HG03095 (cell line): ENCODE measurements at regions not wholly inside any gene's neighbourhood (a gene's known extent, or its start where the extent isn't known, plus 50 kb on each side); places are given as distances from the start of the nearest gene placed in this dataset.

Source experiments
- ATAC-seq: cut with Tn5 transposase; IDR thresholded peaks from one replicate; pipeline ENCODE4 v1.9.1; 2021; ENCODE audit warnings: moderate library complexity; ENCODE audit not compliant: unreplicated experiment

- ATAC-seq = no peak
Observed at GRCh38 chr10:10830293-10830986, 187.2 kb upstream of the CELF2 start.

GRCh38 chr10:10831085-10831484 is 186.6 kb upstream of the CELF2 start:
- ATAC-seq = no peak

GRCh38 chr10:10833955-10834354 is 183.7 kb upstream of the CELF2 start:
- ATAC-seq = no peak

GRCh38 chr10:10844251-10844650 is 173.4 kb upstream of the CELF2 start:
- no peak for ATAC-seq

GRCh38 chr10:10845185-10845584 is 172.5 kb upstream of the CELF2 start:
- no peak for ATAC-seq

- no peak for ATAC-seq
Observed at GRCh38 chr10:10845826-10846503, 171.7 kb upstream of the CELF2 start.

GRCh38 chr10:10846504-10846900 is 171.2 kb upstream of the CELF2 start:
- ATAC-seq = no peak

GRCh38 chr10:10847387-10847786 is 170.3 kb upstream of the CELF2 start:
- ATAC-seq = no peak

- no peak for ATAC-seq
Observed at GRCh38 chr10:10848488-10849111, 169.1 kb upstream of the CELF2 start.

GRCh38 chr10:10849306-10849705 is 168.4 kb upstream of the CELF2 start:
- no peak for ATAC-seq

- no peak for ATAC-seq
Observed at GRCh38 chr10:10850214-10850613, 167.5 kb upstream of the CELF2 start.

GRCh38 chr10:10852464-10852863 is 165.2 kb upstream of the CELF2 start:
- ATAC-seq = no peak

GRCh38 chr10:10853954-10854353 is 163.7 kb upstream of the CELF2 start:
- ATAC-seq = no peak

GRCh38 chr10:10854725-10855124 is 162.9 kb upstream of the CELF2 start:
- no peak for ATAC-seq

GRCh38 chr10:10855151-10855581 is 162.5 kb upstream of the CELF2 start:
- ATAC-seq = no peak

- no peak for ATAC-seq
Observed at GRCh38 chr10:10860455-10860976, 157.2 kb upstream of the CELF2 start.

GRCh38 chr10:10865303-10865702 is 152.4 kb upstream of the CELF2 start:
- ATAC-seq = no peak

- ATAC-seq = no peak
Observed at GRCh38 chr10:10865913-10866312, 151.8 kb upstream of the CELF2 start.

GRCh38 chr10:10869592-10869991 is 148.1 kb upstream of the CELF2 start:
- ATAC-seq = peak; percentile 89

GRCh38 chr10:10870523-10871241 is 147.0 kb upstream of the CELF2 start:
- peak; percentile 43 for ATAC-seq

- no peak for ATAC-seq
Observed at GRCh38 chr10:10871352-10871751, 146.3 kb upstream of the CELF2 start.
